AG04449 (cell line): ENCODE measurements at regions not wholly inside any gene's neighbourhood (a gene's known extent, or its start where the extent isn't known, plus 50 kb on each side); places are given as distances from the start of the nearest gene placed in this dataset.

Experiments
- CTCF ChIA-PET: fragments of 350-600 bp; formaldehyde crosslinking; extraction: SDS; loops from one replicate; lab custom pipeline; 2021; ENCODE audit warnings: antibody characterized with exemption; lab: Yijun Ruan, JAX
- POLR2A ChIA-PET: fragments of 400-600, 350-600 bp; formaldehyde crosslinking; extraction: SDS; loops from one replicate; lab custom pipeline; 2020; ENCODE audit warnings: antibody characterized with exemption, inconsistent platforms; lab: Yijun Ruan, JAX
- DNase-seq: peaks from one replicate; pipeline ENCODE4 v3.0.0-alpha.2; 2010; ENCODE audit warnings: low read depth, low spot score
- H3K4me3 ChIP-seq: 2 replicates; pipeline ENCODE4 v1.5.1; 2011; ENCODE audit warnings: low read depth, mild to moderate bottlenecking, control low read depth, low read length
- CTCF ChIP-seq: IDR thresholded peaks from one replicate; pipeline ENCODE4 v1.5.1; 2011; ENCODE audit warnings: mild to moderate bottlenecking, moderate library complexity, low read length, control low read depth, inconsistent platforms; ENCODE audit not compliant: insufficient read depth; ENCODE audit errors: missing control alignments

DNA sequence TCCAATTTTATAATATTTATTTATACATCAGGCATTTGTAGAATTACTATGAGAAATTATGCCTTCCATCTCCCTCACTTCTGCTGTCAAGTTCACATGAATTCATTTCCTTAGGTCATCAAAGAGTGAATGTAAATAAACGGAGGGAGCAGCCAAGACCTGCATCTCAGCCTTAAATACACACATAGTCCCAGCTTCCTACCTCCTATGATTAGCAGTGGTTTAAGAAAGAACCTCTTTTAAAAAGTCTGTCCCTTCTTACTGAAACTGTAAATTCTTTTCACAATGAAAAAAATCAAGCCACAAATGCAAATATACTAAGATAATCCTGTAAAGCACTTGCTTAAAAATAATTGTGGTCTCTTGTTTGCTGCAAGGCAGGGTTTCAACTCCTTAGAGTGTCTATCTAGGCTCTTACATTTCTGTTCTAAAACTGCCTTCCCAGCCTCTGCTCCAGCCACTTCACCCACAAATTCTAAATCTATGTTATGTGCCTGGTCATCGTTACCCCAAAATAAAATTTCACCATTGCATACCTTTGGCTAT, 532.7 kb upstream of the FSHR start:
- POLR2A ChIA-PET: no interaction called here
- no peak for TF ChIP-seq CTCF

DNA sequence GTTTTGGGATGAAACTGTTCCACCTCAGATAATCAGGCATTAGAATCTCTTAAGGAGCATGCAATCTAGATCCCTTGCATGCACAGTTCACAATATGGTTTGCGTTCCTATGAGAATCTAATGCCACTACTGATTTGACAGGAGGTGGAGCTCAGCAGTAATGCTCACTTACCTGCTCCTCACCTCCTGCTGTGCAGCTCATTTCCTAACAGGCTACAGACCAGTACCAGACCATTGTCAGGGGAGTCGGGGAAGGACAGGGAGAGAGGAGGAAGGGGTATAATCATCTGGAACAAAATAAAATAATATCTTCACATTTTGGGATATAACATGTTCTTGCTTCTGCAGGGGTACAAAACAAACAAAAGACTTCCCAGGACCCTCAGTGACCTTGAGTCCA, 532.0 kb upstream of the FSHR start:
- ChIA-PET CTCF (no interaction called here), POLR2A (no interaction called here)
- no peak overlapping the region for H3K4me3 ChIP-seq
- TF ChIP-seq CTCF: no peak
- no peak for DNase-seq

More for the DNA sequence above, 532.7 kb upstream of the FSHR start:
- H3K4me3 ChIP-seq: no peak overlapping the region
- DNase-seq: no peak
- CTCF ChIA-PET: no interaction called here

DNA sequence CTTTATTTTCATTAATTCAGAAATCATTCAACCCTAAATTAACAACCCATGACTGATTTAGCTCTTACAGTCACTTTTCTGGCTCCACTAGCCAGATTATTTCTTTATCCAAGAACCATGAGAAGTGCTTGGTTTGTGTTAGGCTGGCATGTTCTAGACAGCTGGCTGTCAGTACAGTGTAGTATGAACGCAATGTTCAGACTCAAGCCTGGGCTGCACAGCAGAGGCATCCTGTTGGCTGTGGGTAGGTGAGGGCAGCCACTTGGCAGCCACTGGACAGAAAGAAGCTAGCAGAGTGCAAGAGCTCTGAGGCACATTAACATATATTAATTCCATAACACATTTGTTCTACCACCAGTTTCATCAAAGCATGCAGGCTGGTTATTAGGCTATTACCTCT, 522.9 kb upstream of the FSHR start:
- H3K4me3 ChIP-seq: no peak overlapping the region
- POLR2A ChIA-PET: no interaction called here
- no peak for DNase-seq
- CTCF ChIA-PET: no interaction called here
- no peak for TF ChIP-seq CTCF

- TF ChIP-seq CTCF: no peak
- H3K4me3 ChIP-seq: no peak overlapping the region
- no peak for DNase-seq
- ChIA-PET CTCF (no interaction called here), POLR2A (no interaction called here)
Measured at GRCh38 chr2:49664827-49665226, 510.5 kb upstream of the FSHR start.

DNA sequence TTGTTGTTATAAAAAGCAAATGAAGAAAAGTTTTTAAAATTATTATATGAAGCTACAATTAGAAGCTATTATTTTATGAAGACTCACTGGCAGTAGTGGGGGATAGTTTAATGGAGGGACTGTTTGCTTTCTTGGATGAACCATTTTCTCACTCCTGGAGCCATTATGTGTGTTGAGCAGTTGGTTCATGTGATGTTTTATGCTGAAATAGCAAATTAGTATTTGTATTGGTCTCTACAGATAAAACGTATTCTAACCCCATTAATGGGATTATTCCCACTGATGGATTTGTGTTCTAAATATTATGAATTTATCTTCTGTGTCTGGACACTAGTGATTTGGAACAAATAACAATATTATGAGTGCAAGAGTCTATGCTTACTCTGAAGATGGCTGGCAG, 507.5 kb upstream of the FSHR start:
- POLR2A ChIA-PET: no interaction called here
- DNase-seq: no peak
- no peak for TF ChIP-seq CTCF
- no peak overlapping the region for H3K4me3 ChIP-seq
- CTCF ChIA-PET: no interaction called here

- no peak for DNase-seq
- H3K4me3 ChIP-seq: no peak overlapping the region
- ChIA-PET POLR2A (no interaction called here), CTCF (no interaction called here)
- TF ChIP-seq CTCF: no peak
Measured at GRCh38 chr2:49656853-49657252, 502.5 kb upstream of the FSHR start.
